ENCODE measurements at regions not wholly inside any gene's neighbourhood (a gene's known extent, or its start where the extent isn't known, plus 50 kb on each side); places are given as distances from the start of the nearest gene placed in this dataset.
A peak's percentile ranks its signal among the peaks of the same experiment; 100 is the strongest.
"Not testable (repeated sequence)": the region's sequence is repeated elsewhere in the genome, so short reads cannot be mapped to it uniquely, and the experiment has no call there.

- DNase-seq (ENCODE audit: low read depth), result no peak
Observed at GRCh38 chr7:51629206-51629605, 312.6 kb upstream of the COBL start.

- no peak for DNase-seq (ENCODE audit: low read depth)
Observed at GRCh38 chr7:51621956-51622355, 305.3 kb upstream of the COBL start.

GRCh38 chr7:51620706-51621105 lies 304.1 kb upstream of the COBL start:
- no peak for DNase-seq (ENCODE audit: low read depth)

- no peak for DNase-seq (ENCODE audit: low read depth)
Observed at GRCh38 chr7:51619880-51620279, 303.3 kb upstream of the COBL start.

- no peak for DNase-seq (ENCODE audit: low read depth)
Observed at GRCh38 chr7:51617686-51618085, 301.1 kb upstream of the COBL start.

- peak; percentile 35 for DNase-seq (ENCODE audit: low read depth)
Observed at GRCh38 chr7:51613911-51614357, 297.3 kb upstream of the COBL start.

- DNase-seq (ENCODE audit: low read depth), result peak; percentile 4
Observed at GRCh38 chr7:51611937-51612336, 295.3 kb upstream of the COBL start.

GRCh38 chr7:51607447-51607846 lies 290.8 kb upstream of the COBL start:
- DNase-seq (ENCODE audit: low read depth), result no peak

GRCh38 chr7:51606601-51607154 lies 290.1 kb upstream of the COBL start:
- DNase-seq (ENCODE audit: low read depth), result peak; percentile 14

- no peak for DNase-seq (ENCODE audit: low read depth)
Observed at GRCh38 chr7:51602376-51602775, 285.8 kb upstream of the COBL start.

GRCh38 chr7:51601461-51601860 lies 284.9 kb upstream of the COBL start:
- DNase-seq (ENCODE audit: low read depth), result no peak

GRCh38 chr7:51599935-51600334 lies 283.3 kb upstream of the COBL start:
- not testable (repeated sequence) for DNase-seq (ENCODE audit: low read depth)

- DNase-seq (ENCODE audit: low read depth), result no peak
Observed at GRCh38 chr7:51593628-51594027, 277.0 kb upstream of the COBL start.

GRCh38 chr7:51592842-51593599 lies 276.4 kb upstream of the COBL start:
- no peak for DNase-seq (ENCODE audit: low read depth)

- no peak for DNase-seq (ENCODE audit: low read depth)
Observed at GRCh38 chr7:51591223-51591622, 274.6 kb upstream of the COBL start.

- no peak for DNase-seq (ENCODE audit: low read depth)
Observed at GRCh38 chr7:51590746-51591145, 274.1 kb upstream of the COBL start.

GRCh38 chr7:51589111-51589510 lies 272.5 kb upstream of the COBL start:
- DNase-seq (ENCODE audit: low read depth), result no peak

- DNase-seq (ENCODE audit: low read depth), result no peak
Observed at GRCh38 chr7:51587604-51588003, 271.0 kb upstream of the COBL start.

GRCh38 chr7:51577390-51577789 lies 260.8 kb upstream of the COBL start:
- DNase-seq (ENCODE audit: low read depth), result no peak

- DNase-seq (ENCODE audit: low read depth), result no peak
Observed at GRCh38 chr7:51569581-51569980, 253.0 kb upstream of the COBL start.

GRCh38 chr7:51569176-51569575 lies 252.6 kb upstream of the COBL start:
- DNase-seq (ENCODE audit: low read depth), result no peak

- no peak for DNase-seq (ENCODE audit: low read depth)
Observed at GRCh38 chr7:51551070-51551469, 234.5 kb upstream of the COBL start.

GRCh38 chr7:51545131-51545530 lies 228.5 kb upstream of the COBL start:
- no peak for DNase-seq (ENCODE audit: low read depth)
